DMS153 (cell line): ENCODE measurements at regions not wholly inside any gene's neighbourhood (a gene's known extent, or its start where the extent isn't known, plus 50 kb on each side); places are given as distances from the start of the nearest gene placed in this dataset.
A peak's percentile ranks its signal among the peaks of the same experiment; 100 is the strongest.

Experiments used
- DNase-seq: peaks from one replicate; lab custom pipeline; 2025; lab: John Stamatoyannopoulos, UW

DNA sequence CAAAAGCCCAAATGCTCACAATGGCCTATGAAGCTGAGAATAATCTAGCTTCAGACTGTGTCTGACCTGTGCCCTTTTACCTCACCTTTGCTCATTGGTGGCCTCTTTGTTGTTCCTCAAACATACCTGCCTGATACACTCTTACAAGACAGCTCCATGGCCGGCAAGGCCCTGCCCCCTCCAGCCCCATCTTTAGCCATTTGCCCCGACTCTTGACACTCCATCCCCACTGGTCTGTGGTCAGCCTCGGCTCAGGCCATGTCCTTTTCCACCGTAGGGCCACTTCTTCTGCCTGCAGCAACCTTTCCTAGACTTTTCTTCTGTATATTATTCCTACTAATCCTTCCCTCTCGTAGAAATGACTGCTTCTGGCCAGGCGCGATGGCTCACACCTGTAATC is 265.2 kb downstream of the RPS24 start:
- DNase-seq, result no peak

DNA sequence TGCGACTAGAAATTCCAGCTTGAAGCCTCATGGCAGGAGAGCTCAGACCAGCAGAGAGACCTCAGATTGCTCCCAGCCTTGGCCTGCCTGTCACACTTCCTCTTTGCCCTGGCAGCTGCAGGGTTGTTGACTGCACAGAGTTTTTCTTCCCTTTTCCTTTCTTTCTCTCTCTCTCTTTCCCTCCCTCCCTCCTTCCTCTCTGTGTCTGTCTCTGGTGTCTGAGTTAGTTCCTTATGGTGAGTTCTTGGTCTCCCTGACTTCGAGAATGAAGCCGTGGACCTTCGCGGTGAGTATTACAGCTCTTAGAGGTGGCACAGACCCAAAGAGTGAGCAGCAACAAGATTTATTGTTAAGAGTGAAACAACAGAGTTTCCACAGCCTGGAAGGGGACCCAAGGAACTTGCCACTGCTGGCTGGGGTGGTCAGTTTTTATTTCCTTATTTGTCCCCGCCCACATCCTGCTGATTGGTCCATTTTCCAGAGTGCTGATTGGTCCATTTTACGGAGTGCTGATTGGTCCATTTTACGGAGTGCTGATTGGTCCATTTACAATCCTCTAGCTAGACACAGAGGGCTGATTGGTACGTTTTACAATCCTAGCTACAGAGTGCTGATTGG is 266.3 kb downstream of the RPS24 start:
- DNase-seq, result no peak

DNA sequence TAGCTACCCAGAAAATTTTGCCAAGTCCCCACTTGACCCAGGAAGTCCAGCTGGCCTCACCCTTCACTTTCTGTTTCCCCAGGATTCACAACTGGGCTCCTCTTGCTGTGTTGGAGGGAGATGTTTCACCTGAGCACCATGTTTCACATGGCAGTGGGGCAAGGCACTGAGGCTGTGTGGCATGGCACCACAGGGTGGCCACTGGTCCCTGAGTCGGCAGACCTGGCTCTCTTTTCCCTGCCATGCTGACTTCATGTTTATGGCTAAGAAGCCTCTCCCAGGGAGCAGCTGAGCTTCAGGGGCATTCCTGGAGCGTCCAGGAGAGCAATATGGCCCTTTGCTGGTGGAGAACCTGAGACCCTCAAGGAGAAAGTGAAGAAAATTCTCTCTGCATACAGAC is 266.9 kb downstream of the RPS24 start:
- no peak for DNase-seq

- DNase-seq, result no peak
Observed at GRCh38 chr10:78301481-78301880, 267.8 kb downstream of the RPS24 start.

GRCh38 chr10:78301891-78302738 is 268.5 kb downstream of the RPS24 start:
- DNase-seq, result peak; percentile 40

- DNase-seq, result no peak
Observed at GRCh38 chr10:78302739-78302988, 269.0 kb downstream of the RPS24 start.

GRCh38 chr10:78302989-78303854 is 269.6 kb downstream of the RPS24 start:
- peak; percentile 96 for DNase-seq

GRCh38 chr10:78304091-78305045 is 270.7 kb downstream of the RPS24 start:
- DNase-seq, result no peak

- no peak for DNase-seq
Observed at GRCh38 chr10:78305311-78305710, 271.6 kb downstream of the RPS24 start.

GRCh38 chr10:78306358-78306757 is 272.7 kb downstream of the RPS24 start:
- DNase-seq, result no peak

- no peak for DNase-seq
Observed at GRCh38 chr10:78307576-78307975, 273.9 kb downstream of the RPS24 start.

- DNase-seq, result no peak
Observed at GRCh38 chr10:78309536-78310237, 276.0 kb downstream of the RPS24 start.

DNA sequence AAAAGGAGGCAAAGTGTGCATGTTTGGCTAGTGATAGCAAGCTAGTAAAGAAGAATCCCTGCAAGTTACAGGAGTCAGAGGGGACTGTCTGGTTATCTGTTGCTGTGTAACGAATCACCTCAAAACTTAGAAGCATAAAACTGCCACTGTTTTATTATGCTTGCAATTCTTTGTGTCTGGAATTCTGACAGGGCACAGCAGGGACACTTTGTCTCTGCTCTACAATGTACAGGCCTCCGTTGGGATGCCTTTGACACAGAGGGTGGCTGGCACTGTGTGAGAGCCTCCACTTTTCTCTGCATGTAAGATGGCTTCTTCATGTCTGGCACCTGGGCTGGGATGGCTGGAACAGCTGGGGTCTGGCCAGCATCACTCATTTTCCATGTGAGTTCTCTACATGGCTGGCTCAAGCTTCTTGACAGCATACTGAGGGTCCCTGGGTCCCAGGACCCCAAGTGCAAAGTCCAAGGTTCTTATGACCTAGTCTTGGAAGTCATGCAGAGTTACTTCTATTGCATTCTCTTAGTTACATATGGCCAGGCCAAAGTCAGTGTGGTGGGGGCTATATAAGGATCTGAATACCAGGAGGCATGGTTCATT is 276.9 kb downstream of the RPS24 start:
- DNase-seq, result no peak

DNA sequence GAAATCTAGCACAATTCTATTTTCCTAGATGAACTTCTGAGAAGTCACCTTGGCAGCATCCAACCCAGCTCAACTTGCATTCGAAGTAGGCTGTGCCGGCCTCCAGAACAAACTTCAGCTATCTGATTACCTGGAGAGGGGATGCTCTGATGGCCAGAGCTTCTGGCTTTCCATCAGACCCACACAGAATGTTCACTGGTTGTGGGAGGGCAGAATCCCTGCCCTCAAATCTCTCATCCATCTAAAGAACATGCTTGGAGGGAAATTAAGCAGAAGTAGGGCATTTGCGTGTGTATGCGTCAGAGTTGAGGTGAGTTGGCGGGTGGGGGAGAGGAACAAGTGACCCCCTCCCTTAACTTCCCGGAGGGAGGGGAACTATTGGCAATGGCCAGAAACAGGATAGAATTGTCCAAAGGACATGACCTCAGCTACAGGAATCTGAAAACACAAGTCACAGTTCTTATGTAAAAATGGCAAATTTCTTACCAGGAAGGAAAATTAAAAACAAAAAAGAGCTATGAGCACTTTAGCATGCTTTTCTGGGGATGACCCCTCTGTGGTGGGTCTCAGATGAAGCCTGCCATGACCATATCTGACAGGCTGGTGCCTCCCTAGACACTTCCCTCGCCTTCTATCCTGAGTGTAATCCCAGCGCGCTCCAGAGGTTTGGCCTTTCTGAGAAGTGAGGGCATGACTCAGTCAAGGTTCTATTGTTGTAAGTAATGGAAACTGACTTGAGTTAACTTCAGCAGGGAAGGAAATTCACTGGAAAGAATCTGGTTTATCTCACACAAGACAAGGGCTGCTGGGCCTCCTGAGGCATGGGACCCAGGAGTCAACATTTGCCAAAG is 278.8 kb downstream of the RPS24 start:
- DNase-seq, result no peak

DNA sequence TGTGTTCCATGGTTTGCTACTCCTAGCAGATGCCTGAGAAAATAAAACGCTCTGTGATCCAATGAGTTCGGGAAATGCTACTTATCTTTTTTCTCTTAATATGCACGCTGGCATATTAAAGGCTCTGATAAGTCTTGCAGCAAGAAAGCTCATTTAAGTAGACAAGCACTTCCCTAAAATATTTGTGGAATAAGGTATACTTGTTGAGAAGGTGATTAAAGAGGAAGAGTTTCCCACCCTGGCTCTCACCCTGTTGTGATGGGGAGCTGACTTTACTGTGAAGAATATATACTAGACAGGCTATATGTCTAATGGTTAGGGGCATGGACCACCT is 279.4 kb downstream of the RPS24 start:
- DNase-seq, result no peak

DNA sequence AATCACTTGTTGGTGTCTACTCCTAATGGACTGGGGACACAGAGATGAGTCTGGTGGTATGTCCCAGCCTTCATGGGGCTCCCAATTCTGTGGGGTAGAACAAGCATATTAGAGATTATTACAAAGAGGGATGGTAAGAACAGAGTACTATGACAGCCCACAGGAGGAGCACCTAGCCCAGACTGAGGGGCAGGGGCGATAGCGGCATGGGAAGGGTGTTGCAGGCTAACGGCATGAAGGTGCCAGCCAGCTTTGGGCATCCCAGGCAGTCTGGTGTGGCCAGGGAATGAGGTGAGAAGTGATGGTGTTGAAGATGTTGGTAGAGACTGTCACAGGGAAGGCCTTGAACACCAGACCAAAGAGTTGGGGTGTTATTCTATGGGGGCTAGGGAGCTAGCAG is 280.0 kb downstream of the RPS24 start:
- no peak for DNase-seq

DNA sequence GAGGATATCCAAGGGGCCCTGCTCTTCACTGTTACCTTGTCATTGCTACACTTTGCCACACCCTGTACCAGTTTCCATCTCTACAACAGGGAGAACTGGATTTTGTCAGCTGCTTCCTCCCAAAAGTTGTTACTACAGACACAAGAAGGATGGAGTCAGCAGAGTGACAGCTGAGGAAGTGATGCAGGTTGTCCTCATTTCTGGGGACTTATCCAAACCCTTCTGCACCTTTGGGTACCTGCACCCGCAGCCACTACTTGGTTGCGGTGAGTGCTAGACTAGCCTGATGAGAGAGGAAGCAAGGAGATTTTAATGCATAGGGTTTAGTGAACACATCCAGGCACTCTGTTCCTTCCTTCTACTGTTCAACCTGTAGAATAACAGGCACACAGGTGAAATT is 281.0 kb downstream of the RPS24 start:
- no peak for DNase-seq

GRCh38 chr10:78316451-78316931 is 282.8 kb downstream of the RPS24 start:
- no peak for DNase-seq

- DNase-seq, result no peak
Observed at GRCh38 chr10:78318305-78318704, 284.6 kb downstream of the RPS24 start.

DNA sequence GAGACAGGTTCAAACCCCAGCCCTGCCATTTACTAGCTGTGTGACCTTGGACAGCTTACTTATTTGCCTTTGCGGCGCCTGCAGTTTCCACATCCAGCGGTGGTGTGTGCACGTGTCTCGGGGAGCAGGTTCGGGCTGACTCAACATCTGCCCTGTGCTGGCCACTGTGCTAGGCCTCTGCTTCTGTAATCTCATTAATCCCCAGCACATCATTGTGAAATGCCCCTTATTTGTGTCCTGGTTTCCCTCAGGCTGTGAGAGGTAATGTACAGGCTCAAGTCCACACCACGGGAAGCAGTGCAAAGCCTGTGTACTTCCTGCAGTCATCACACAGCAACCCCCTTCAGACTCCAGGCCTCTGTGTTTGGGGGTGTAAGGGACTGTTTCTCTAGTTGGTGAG is 285.7 kb downstream of the RPS24 start:
- no peak for DNase-seq
